SK-N-SH treated with all-trans-retinoic acid at 6 μM for 48 hours (cell line): ENCODE measurements at regions not wholly inside any gene's neighbourhood (a gene's known extent, or its start where the extent isn't known, plus 50 kb on each side); places are given as distances from the start of the nearest gene placed in this dataset.

Experiments used
- ARNTL ChIP-seq: fragments of 450-650 bp; formaldehyde crosslinking; IDR thresholded peaks from 2 replicates; pipeline ENCODE4 v1.5.0; 2020; ENCODE audit warnings: low read depth, mild to moderate bottlenecking, moderate library complexity, borderline replicate concordance
- CSRNP3 ChIP-seq: fragments of 250-450 bp; sonication (Bioruptor Pico); IDR thresholded peaks from 2 replicates; pipeline ENCODE4 v1.5.1; 2021; ENCODE audit warnings: mild to moderate bottlenecking, moderate library complexity
- ESRRG ChIP-seq: fragments of 250-450 bp; sonication (Bioruptor Pico); IDR thresholded peaks from 2 replicates; pipeline ENCODE4 v1.6.1; 2021; ENCODE audit warnings: mild to moderate bottlenecking
- GLIS3 ChIP-seq: fragments of 250-450 bp; sonication (Bioruptor Pico); IDR thresholded peaks from 2 replicates; pipeline ENCODE4 v1.5.0; 2020; ENCODE audit warnings: mild to moderate bottlenecking, moderate library complexity
- PATZ1 ChIP-seq: fragments of 250-450 bp; sonication (Bioruptor Pico); IDR thresholded peaks from 2 replicates; pipeline ENCODE4 v1.8.0; 2020; ENCODE audit warnings: mild to moderate bottlenecking, moderate library complexity, borderline replicate concordance
- POU6F1 ChIP-seq: fragments of 250-450 bp; sonication (Bioruptor Pico); IDR thresholded peaks from 2 replicates; pipeline ENCODE4 v1.8.0; 2021; ENCODE audit warnings: low read depth, mild to moderate bottlenecking, moderate library complexity, borderline replicate concordance
- RARB ChIP-seq: fragments of 250-450 bp; sonication (Bioruptor Pico); IDR thresholded peaks from 2 replicates; pipeline ENCODE4 v1.8.0; 2021; ENCODE audit warnings: mild to moderate bottlenecking, moderate library complexity
- TCF4 ChIP-seq: fragments of 250-450 bp; sonication (Bioruptor Pico); IDR thresholded peaks from 2 replicates; pipeline ENCODE4 v1.8.0; 2021; ENCODE audit warnings: mild to moderate bottlenecking, moderate library complexity, borderline replicate concordance
- TOX ChIP-seq: fragments of 250-450 bp; sonication (Bioruptor Pico); IDR thresholded peaks from 2 replicates; pipeline ENCODE4 v1.8.0; 2021; ENCODE audit warnings: mild to moderate bottlenecking, moderate library complexity, borderline replicate concordance
- ZFP3 ChIP-seq: fragments of 250-450 bp; sonication (Bioruptor Pico); IDR thresholded peaks from 2 replicates; pipeline ENCODE4 v1.5.0; 2020; ENCODE audit warnings: mild to moderate bottlenecking, moderate library complexity
- ZNF565 ChIP-seq: fragments of 450-650 bp; formaldehyde crosslinking; conservative IDR thresholded peaks from 2 replicates; pipeline ENCODE4 v1.5.0; 2020; ENCODE audit warnings: low read depth, mild to moderate bottlenecking, moderate library complexity
- ZNF8 ChIP-seq: fragments of 450-650 bp; formaldehyde crosslinking; IDR thresholded peaks from 2 replicates; pipeline ENCODE4 v1.5.0; 2020; ENCODE audit warnings: mild to moderate bottlenecking, moderate library complexity

GRCh38 chr1:244780311-244780710 lies 55.1 kb upstream of the COX20 start:
- TF ChIP-seq CSRNP3 (CRISPR knock-in tag), result no peak
- no peak for TF ChIP-seq POU6F1
- no peak for TF ChIP-seq GLIS3 (CRISPR knock-in tag)
- no peak for TF ChIP-seq ZNF565 (CRISPR knock-in tag)
- no peak for TF ChIP-seq ZNF8 (CRISPR knock-in tag)
- no peak for TF ChIP-seq ARNTL (CRISPR knock-in tag)
- no peak for TF ChIP-seq PATZ1 (CRISPR knock-in tag)
- TF ChIP-seq TCF4 (CRISPR knock-in tag), result no peak
- no peak for TF ChIP-seq ZFP3 (CRISPR knock-in tag)
- TF ChIP-seq RARB, result no peak
- no peak for TF ChIP-seq ESRRG
- TF ChIP-seq TOX, result no peak
